ENCODE measurements at regions not wholly inside any gene's neighbourhood (a gene's known extent, or its start where the extent isn't known, plus 50 kb on each side); places are given as distances from the start of the nearest gene placed in this dataset.
A peak's percentile ranks its signal among the peaks of the same experiment; 100 is the strongest.

DNA sequence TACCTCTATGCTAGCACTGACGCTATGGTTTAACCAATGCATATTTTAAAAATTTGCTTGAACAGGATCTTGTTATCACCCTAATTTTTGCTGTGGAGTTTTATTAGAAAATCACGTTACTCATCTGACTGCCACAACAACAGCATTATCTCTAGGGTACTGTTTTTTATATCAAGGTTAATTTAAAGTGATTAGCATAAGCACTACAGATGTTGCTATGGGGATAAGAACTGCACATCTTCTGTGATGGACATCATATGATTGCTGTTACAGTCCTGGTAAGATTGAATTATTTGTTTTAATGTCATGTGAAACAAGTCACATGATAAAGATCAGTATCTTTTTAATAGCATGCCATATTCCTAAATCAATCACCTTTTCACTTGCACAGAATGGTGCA lies 492.2 kb upstream of the ROBO2 start:
- no peak overlapping the region for H3K4me3 ChIP-seq (ENCODE audit: low read depth, low read length)
- DNase-seq (ENCODE audit: low read depth): no peak
- TF ChIP-seq, protein P1, sequence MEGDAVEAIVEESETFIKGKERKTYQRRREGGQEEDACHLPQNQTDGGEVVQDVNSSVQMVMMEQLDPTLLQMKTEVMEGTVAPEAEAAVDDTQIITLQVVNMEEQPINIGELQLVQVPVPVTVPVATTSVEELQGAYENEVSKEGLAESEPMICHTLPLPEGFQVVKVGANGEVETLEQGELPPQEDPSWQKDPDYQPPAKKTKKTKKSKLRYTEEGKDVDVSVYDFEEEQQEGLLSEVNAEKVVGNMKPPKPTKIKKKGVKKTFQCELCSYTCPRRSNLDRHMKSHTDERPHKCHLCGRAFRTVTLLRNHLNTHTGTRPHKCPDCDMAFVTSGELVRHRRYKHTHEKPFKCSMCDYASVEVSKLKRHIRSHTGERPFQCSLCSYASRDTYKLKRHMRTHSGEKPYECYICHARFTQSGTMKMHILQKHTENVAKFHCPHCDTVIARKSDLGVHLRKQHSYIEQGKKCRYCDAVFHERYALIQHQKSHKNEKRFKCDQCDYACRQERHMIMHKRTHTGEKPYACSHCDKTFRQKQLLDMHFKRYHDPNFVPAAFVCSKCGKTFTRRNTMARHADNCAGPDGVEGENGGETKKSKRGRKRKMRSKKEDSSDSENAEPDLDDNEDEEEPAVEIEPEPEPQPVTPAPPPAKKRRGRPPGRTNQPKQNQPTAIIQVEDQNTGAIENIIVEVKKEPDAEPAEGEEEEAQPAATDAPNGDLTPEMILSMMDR (conservative IDR thresholded peaks at IDR 0.05; ENCODE audit: low read depth, low read length): no peak

GRCh38 chr3:76550522-76551201 lies 489.2 kb upstream of the ROBO2 start:
- H3K4me3 ChIP-seq (ENCODE audit: low read depth, low read length): no peak overlapping the region
- no peak for DNase-seq (ENCODE audit: low read depth)
- TF ChIP-seq, protein P1 (conservative IDR thresholded peaks at IDR 0.05; ENCODE audit: low read depth, low read length): no peak

GRCh38 chr3:76551739-76552138 lies 488.2 kb upstream of the ROBO2 start:
- no peak overlapping the region for H3K4me3 ChIP-seq (ENCODE audit: low read depth, low read length)
- TF ChIP-seq, protein P1 (conservative IDR thresholded peaks at IDR 0.05; ENCODE audit: low read depth, low read length): no peak
- DNase-seq (ENCODE audit: low read depth): no peak

- TF ChIP-seq, protein P1 (conservative IDR thresholded peaks at IDR 0.05; ENCODE audit: low read depth, low read length): no peak
- peak; percentile 10 for DNase-seq (ENCODE audit: low read depth)
- no peak overlapping the region for H3K4me3 ChIP-seq (ENCODE audit: low read depth, low read length)
Measured at GRCh38 chr3:76552653-76553052, 487.2 kb upstream of the ROBO2 start.

DNA sequence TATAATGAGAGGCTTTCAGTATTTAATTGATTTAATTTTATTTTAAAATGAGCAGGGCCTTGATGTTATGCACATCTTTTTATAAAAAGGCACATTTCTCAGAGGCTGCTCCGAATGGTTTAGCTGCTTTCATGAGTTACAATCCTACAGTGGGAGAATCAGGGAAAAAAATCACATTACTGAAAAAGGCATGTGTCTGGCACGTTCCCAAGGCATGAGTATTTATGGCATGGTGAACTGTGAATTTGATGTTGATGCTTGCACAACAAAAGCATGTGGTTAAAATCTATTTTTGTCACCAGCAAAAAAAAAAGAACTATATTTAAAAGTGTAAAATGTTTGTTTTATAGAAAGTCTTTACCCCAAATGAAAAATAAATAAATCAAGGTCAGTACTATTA lies 485.2 kb upstream of the ROBO2 start:
- H3K4me3 ChIP-seq (ENCODE audit: low read depth, low read length): no peak overlapping the region
- TF ChIP-seq, protein P1 (conservative IDR thresholded peaks at IDR 0.05; ENCODE audit: low read depth, low read length): no peak
- peak; percentile 94 for DNase-seq (ENCODE audit: low read depth)

DNA sequence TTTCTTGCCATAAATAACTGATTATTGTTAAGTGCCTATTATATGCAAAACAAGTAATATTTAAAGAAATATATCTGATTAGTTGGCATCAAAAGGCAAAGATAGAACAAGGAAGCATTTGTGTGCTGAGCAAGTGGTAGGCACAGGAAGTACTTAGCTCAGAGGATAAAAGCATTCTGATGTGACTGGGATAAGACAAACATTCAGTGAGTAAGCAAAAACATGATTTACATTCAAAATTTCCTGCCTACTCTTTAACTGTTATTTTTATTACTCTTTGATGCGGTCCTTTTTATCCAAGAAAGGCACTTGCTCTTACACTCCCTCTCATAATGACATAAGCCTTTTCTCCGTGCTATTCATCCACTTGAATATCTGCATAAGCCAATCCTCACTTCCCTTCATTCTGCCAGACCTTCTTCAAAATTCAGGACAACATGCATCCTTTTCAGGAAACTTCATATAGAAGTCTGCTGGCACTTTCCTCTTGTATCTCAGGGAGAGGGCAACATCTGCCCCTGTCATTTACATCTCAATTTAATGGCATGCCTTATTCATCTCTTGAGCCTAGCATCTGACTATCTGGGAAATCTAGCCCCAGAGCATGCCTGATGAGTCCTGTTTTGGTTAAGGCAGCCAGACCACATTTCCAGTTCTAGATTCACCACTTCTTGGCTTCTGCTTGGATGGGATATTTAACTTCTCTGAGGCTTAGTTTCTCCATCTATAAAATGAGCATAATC lies 478.2 kb upstream of the ROBO2 start:
- TF ChIP-seq, protein P1 (conservative IDR thresholded peaks at IDR 0.05; ENCODE audit: low read depth, low read length): no peak
- peak; percentile 22 for DNase-seq (ENCODE audit: low read depth)
- no peak overlapping the region for H3K4me3 ChIP-seq (ENCODE audit: low read depth, low read length)
